Cardiac fibroblast (primary cell): ENCODE measurements at regions not wholly inside any gene's neighbourhood (a gene's known extent, or its start where the extent isn't known, plus 50 kb on each side); places are given as distances from the start of the nearest gene placed in this dataset.

Experiments used
- DNase-seq, 2 donors: peaks; one replicate each; pipeline versions ENCODE4 v3.0.0 to v3.0.0-alpha.2; 2010; ENCODE audit warnings: low read depth in 2 of 2
- H3K4me3 ChIP-seq, 2 donors: replicated peaks in 1 of 2; 1 replicate in 1 of 2; 2 replicates in 1 of 2; pipeline ENCODE4 v1.5.1; 2011; ENCODE audit warnings: low read depth in 2 of 2, low read length in 2 of 2, mild to moderate bottlenecking in 2 of 2, moderate library complexity in 1 of 2
- TF ChIP-seq, protein P1 (sequence below): IDR thresholded peaks from one replicate; pipeline ENCODE4 v1.5.1; 2011; ENCODE audit warnings: low read depth, mild to moderate bottlenecking, low read length, inconsistent platforms

DNA sequence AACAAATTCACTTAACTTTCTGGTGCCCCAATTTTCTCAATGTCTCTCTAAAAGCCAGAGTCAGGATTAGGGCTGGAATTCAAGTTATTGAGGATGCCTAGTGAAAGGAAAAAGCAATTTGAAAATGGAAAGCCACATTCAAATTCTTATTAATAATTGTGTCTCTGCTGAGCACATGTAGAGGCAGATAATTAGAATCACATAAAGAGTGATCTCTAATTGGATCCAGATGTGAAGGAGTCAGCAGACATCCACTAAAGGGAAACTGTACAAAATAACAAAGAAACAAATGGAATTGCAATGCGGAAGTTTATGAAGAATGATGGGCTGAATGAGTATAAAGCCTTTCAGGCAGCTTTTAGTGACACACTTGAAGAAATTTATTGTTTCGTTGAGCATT lies 482.6 kb downstream of the TTLL7 start:
- TF ChIP-seq, protein P1, sequence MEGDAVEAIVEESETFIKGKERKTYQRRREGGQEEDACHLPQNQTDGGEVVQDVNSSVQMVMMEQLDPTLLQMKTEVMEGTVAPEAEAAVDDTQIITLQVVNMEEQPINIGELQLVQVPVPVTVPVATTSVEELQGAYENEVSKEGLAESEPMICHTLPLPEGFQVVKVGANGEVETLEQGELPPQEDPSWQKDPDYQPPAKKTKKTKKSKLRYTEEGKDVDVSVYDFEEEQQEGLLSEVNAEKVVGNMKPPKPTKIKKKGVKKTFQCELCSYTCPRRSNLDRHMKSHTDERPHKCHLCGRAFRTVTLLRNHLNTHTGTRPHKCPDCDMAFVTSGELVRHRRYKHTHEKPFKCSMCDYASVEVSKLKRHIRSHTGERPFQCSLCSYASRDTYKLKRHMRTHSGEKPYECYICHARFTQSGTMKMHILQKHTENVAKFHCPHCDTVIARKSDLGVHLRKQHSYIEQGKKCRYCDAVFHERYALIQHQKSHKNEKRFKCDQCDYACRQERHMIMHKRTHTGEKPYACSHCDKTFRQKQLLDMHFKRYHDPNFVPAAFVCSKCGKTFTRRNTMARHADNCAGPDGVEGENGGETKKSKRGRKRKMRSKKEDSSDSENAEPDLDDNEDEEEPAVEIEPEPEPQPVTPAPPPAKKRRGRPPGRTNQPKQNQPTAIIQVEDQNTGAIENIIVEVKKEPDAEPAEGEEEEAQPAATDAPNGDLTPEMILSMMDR: no peak
- H3K4me3 ChIP-seq: no peak overlapping the region
- DNase-seq: no peak

DNA sequence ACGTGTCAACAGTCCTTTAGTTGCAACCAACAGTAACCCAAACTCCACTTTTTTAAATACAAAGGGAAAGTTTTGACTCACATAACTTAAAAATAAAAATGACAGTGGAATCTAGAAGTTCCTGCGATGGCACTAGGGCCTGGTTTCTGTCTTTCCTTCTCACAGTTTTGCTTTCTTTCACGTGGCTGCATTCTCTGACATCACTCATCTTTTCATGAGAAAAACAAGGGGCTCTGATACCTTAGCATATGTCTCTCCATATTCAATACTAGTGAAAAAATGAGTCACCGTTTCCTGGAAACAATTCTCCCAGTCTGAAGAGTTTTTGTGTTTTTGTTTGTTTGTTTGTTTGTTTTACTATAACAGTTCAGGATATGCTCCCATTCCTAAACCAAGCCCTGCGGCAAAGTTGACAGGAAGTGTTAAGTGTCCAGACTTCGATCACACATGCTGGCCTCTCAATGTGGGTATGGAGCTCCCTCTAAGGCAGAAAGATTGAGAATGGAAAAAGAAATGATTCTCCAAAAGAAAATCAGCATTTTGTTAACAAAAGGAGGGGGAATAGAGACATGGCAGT lies 483.3 kb downstream of the TTLL7 start:
- no peak for DNase-seq
- no peak overlapping the region for H3K4me3 ChIP-seq
- TF ChIP-seq, protein P1: no peak

DNA sequence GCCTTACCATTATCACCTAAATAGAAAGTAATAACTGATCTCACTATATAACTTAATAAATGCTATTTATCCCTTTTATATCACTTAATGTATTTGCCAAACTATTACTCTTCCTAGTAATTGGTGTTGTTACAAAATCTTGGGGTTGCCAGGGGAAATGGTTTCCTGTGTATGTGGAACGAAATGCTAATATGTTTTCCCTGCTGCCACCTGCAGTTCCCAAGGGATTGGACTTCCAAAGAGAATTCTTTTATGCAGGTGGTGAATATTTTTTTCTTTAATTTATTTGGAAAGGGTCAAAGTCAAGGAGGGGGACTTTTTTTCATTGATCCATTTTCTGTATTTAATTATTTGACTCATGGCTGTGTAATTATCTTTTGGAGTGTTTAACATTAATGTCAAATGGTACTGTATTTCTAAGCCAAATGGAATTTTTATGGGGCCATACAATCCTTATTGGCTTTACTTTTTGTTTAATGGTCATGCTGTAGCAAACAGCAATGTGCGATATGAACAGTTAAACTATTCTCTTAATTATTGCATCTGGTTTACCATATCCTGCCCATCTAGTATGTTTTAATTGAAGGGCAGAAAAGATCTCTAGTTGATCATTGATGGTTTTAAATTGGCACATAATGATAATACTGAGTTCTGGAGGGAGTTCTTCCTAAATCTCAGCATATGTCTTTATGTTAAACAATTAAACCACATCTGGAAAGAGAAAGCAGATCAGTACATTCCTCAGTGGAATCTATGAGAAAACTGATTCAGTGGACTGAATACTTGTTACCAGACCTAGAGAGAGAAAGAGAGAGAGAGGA lies 486.3 kb downstream of the TTLL7 start:
- no peak for DNase-seq
- no peak overlapping the region for H3K4me3 ChIP-seq
- TF ChIP-seq, protein P1: no peak

DNA sequence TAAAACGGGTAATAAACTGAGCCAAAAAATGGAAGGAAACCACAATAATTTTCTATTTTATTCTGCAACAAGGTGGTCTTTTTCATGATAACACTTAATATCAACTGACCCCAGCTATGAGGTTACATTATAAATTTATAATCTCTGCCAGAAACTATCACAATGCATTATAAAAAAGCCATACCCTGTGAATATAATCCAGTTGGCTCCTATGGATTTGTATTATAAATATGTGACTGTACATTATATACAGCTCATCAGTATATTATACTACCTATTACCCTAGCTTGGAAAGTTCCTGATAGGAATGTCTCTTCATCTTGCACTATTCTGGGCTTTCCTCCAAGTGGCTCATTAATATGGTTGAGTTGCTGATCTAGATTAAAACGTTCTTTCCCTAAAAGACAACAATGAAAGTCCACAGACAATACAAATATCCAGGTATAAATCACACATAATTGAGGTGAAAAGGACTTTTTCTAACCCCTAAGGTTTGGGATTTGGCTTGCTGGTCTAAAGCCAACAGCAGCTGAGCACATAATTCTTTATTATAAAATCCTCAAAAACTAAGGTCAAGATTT lies 487.7 kb downstream of the TTLL7 start:
- TF ChIP-seq, protein P1: no peak
- DNase-seq: no peak
- H3K4me3 ChIP-seq: no peak overlapping the region

DNA sequence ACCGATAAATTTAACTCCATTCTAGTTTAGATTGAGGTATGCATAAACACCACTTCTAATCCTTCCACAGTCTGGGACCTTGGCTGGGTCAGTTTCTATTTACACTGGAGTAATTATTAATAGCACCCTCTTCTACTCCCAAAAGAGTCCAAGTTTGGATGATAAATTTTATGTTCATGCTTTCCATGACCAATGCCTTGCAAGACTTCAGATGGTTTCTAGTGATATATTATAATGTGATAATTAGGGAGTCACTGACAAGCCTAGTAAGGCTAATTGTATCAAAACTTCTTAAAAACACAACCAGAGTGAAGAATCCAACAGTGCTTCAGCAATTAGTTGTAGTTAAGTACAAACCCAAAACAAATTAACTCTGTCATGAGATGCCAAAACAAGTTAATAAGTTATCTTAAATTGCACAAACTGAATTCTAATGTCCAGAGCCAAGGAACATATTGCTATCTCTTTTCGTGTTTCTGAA lies 489.6 kb downstream of the TTLL7 start:
- no peak overlapping the region for H3K4me3 ChIP-seq
- DNase-seq: no peak

DNA sequence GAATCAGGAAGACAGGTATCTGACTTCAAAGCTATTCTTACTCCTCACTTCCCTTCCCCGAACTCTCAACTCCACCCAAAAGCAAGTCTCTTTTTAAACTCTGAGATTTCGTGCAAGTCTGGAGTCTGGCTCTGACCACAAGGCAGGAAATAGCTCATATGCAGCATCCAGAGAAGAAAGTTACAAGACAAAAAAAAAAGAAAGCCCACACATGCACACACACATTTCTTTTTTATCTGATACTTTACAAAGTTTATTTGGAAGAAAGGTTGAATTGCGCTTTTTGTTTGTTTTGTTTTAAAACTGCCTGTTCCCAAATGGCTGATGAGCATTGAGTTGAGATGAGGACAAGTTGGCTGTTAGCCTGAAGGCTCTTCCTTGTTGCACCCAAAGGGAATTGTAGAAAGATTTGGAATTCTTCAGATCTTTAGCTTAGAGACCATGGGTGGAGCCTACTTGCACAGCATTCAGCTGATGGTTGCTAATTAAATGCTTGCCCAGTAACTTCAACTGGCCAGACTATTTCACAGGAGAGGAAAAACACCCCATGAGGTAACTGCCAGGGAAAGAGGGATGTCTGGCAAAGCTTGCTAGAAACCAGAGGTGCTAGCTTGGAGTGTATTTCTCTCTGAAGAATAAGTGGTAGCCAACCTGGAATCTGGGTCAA lies 490.3 kb downstream of the TTLL7 start:
- H3K4me3 ChIP-seq: no peak overlapping the region
- DNase-seq: peak; percentile 62 to 86
- TF ChIP-seq, protein P1: no peak

More for the DNA sequence above, 489.6 kb downstream of the TTLL7 start:
- TF ChIP-seq, protein P1: no peak
